ENCODE measurements at regions not wholly inside any gene's neighbourhood (a gene's known extent, or its start where the extent isn't known, plus 50 kb on each side); places are given as distances from the start of the nearest gene placed in this dataset.

GRCh38 chr9:28197653-28198052 lies 624.4 kb upstream of the C9orf72 start:
- H3K4me3 ChIP-seq (ENCODE audit: insufficient read depth in 1 of 2, low read depth in 1 of 2, low read length in 2 of 2): no peak overlapping the region
- no peak overlapping the region for H3K27ac ChIP-seq (ENCODE audit: low read length, poor library complexity, severe bottlenecking)
- no peak overlapping the region for H2AK5ac ChIP-seq (ENCODE audit: low read length, severe bottlenecking)
- no peaks in the 10 kb centered on the region for H3K4me1 ChIP-seq (ENCODE audit: control insufficient read depth, insufficient read depth, low read depth, low read length)
- no peak overlapping the region for H2BK15ac ChIP-seq (ENCODE audit: low read depth, poor library complexity, severe bottlenecking)
- H3K4me2 ChIP-seq (ENCODE audit: low read length, poor library complexity, severe bottlenecking): no peak overlapping the region
- H3K4ac ChIP-seq (ENCODE audit: low read depth in 1 of 2, low read length in 2 of 2): no peak overlapping the region
- no peak overlapping the region for H4K91ac ChIP-seq (ENCODE audit: low read length)
- no peak overlapping the region for H3K14ac ChIP-seq (ENCODE audit: low read length in 2 of 2)
- no peak overlapping the region for H2BK120ac ChIP-seq (ENCODE audit: low read depth, low read length)
- no peak overlapping the region for H4K8ac ChIP-seq (ENCODE audit: low read length)
- no peak overlapping the region for H3K9ac ChIP-seq (ENCODE audit: low read length)
- no peak overlapping the region for H2BK5ac ChIP-seq (ENCODE audit: low read depth, low read length, poor library complexity, severe bottlenecking)
- H3K36me3 ChIP-seq (ENCODE audit: control insufficient read depth in 1 of 2, insufficient read depth in 2 of 2, low read depth in 1 of 2, low read length in 2 of 2): no peaks in the 10 kb centered on the region
- H2BK12ac ChIP-seq (ENCODE audit: low read length in 2 of 2): no peak overlapping the region
- no peak overlapping the region for H2AFZ ChIP-seq (ENCODE audit: low read depth, low read length)
- DNase-seq: no peak
- H3K9me3 ChIP-seq (ENCODE audit: control insufficient read depth, low read length): no peaks in the 10 kb centered on the region
- H3K18ac ChIP-seq (ENCODE audit: low read depth in 1 of 2, low read length in 2 of 2): no peak overlapping the region
- no peak overlapping the region for H3K23ac ChIP-seq (ENCODE audit: low read length in 2 of 2)
- H3K79me1 ChIP-seq (replicated peaks; ENCODE audit: low read length, poor library complexity, severe bottlenecking): no peaks in the 10 kb centered on the region
- no peaks in the 10 kb centered on the region for H3K27me3 ChIP-seq (ENCODE audit: control insufficient read depth in 1 of 2, insufficient read depth in 1 of 2, low read length in 2 of 2)

- H3K18ac ChIP-seq (ENCODE audit: low read depth in 1 of 2, low read length in 2 of 2): no peak overlapping the region
- no peaks in the 10 kb centered on the region for H3K27me3 ChIP-seq (ENCODE audit: control insufficient read depth in 1 of 2, insufficient read depth in 1 of 2, low read length in 2 of 2)
- H4K8ac ChIP-seq (ENCODE audit: low read length): no peak overlapping the region
- no peak overlapping the region for H3K4ac ChIP-seq (ENCODE audit: low read depth in 1 of 2, low read length in 2 of 2)
- no peak overlapping the region for H3K4me3 ChIP-seq (ENCODE audit: insufficient read depth in 1 of 2, low read depth in 1 of 2, low read length in 2 of 2)
- no peak overlapping the region for H2AFZ ChIP-seq (ENCODE audit: low read depth, low read length)
- H2BK120ac ChIP-seq (ENCODE audit: low read depth, low read length): no peak overlapping the region
- no peak overlapping the region for H3K14ac ChIP-seq (ENCODE audit: low read length in 2 of 2)
- H3K36me3 ChIP-seq (ENCODE audit: control insufficient read depth in 1 of 2, insufficient read depth in 2 of 2, low read depth in 1 of 2, low read length in 2 of 2): no peaks in the 10 kb centered on the region
- H2BK15ac ChIP-seq (ENCODE audit: low read depth, poor library complexity, severe bottlenecking): no peak overlapping the region
- no peak overlapping the region for H2AK5ac ChIP-seq (ENCODE audit: low read length, severe bottlenecking)
- H3K23ac ChIP-seq (ENCODE audit: low read length in 2 of 2): no peak overlapping the region
- WGBS: no CpG with 5 or more reads among the region's 1 CpG
- no peak overlapping the region for H2BK5ac ChIP-seq (ENCODE audit: low read depth, low read length, poor library complexity, severe bottlenecking)
- no peaks in the 10 kb centered on the region for H3K4me1 ChIP-seq (ENCODE audit: control insufficient read depth, insufficient read depth, low read depth, low read length)
- no peak for DNase-seq
- no peak overlapping the region for H3K27ac ChIP-seq (ENCODE audit: low read length, poor library complexity, severe bottlenecking)
- H3K9me3 ChIP-seq (ENCODE audit: control insufficient read depth, low read length): no peaks in the 10 kb centered on the region
- no peak overlapping the region for H3K4me2 ChIP-seq (ENCODE audit: low read length, poor library complexity, severe bottlenecking)
- H2BK12ac ChIP-seq (ENCODE audit: low read length in 2 of 2): no peak overlapping the region
- H3K9ac ChIP-seq (ENCODE audit: low read length): no peak overlapping the region
- no peak overlapping the region for H4K91ac ChIP-seq (ENCODE audit: low read length)
- no peaks in the 10 kb centered on the region for H3K79me1 ChIP-seq (replicated peaks; ENCODE audit: low read length, poor library complexity, severe bottlenecking)
Observed at GRCh38 chr9:28203036-28203435, 629.8 kb upstream of the C9orf72 start.

GRCh38 chr9:28206280-28206679 lies 633.0 kb upstream of the C9orf72 start:
- no peak overlapping the region for H3K4ac ChIP-seq (ENCODE audit: low read depth in 1 of 2, low read length in 2 of 2)
- H3K27ac ChIP-seq (ENCODE audit: low read length, poor library complexity, severe bottlenecking): no peak overlapping the region
- H3K36me3 ChIP-seq (ENCODE audit: control insufficient read depth in 1 of 2, insufficient read depth in 2 of 2, low read depth in 1 of 2, low read length in 2 of 2): no peaks in the 10 kb centered on the region
- no peak overlapping the region for H3K9ac ChIP-seq (ENCODE audit: low read length)
- H3K4me3 ChIP-seq (ENCODE audit: insufficient read depth in 1 of 2, low read depth in 1 of 2, low read length in 2 of 2): no peak overlapping the region
- no peak overlapping the region for H2AFZ ChIP-seq (ENCODE audit: low read depth, low read length)
- no peak for DNase-seq
- no peak overlapping the region for H3K23ac ChIP-seq (ENCODE audit: low read length in 2 of 2)
- no peaks in the 10 kb centered on the region for H3K4me1 ChIP-seq (ENCODE audit: control insufficient read depth, insufficient read depth, low read depth, low read length)
- no peak overlapping the region for H2AK5ac ChIP-seq (ENCODE audit: low read length, severe bottlenecking)
- no peaks in the 10 kb centered on the region for H3K79me1 ChIP-seq (replicated peaks; ENCODE audit: low read length, poor library complexity, severe bottlenecking)
- H3K27me3 ChIP-seq (ENCODE audit: control insufficient read depth in 1 of 2, insufficient read depth in 1 of 2, low read length in 2 of 2): no peaks in the 10 kb centered on the region
- no peak overlapping the region for H3K18ac ChIP-seq (ENCODE audit: low read depth in 1 of 2, low read length in 2 of 2)
- no peak overlapping the region for H4K91ac ChIP-seq (ENCODE audit: low read length)
- no peak overlapping the region for H2BK15ac ChIP-seq (ENCODE audit: low read depth, poor library complexity, severe bottlenecking)
- H2BK120ac ChIP-seq (ENCODE audit: low read depth, low read length): no peak overlapping the region
- H2BK5ac ChIP-seq (ENCODE audit: low read depth, low read length, poor library complexity, severe bottlenecking): no peak overlapping the region
- H2BK12ac ChIP-seq (ENCODE audit: low read length in 2 of 2): no peak overlapping the region
- H4K8ac ChIP-seq (ENCODE audit: low read length): no peak overlapping the region
- H3K9me3 ChIP-seq (ENCODE audit: control insufficient read depth, low read length): no peaks in the 10 kb centered on the region
- H3K4me2 ChIP-seq (ENCODE audit: low read length, poor library complexity, severe bottlenecking): no peak overlapping the region
- no peak overlapping the region for H3K14ac ChIP-seq (ENCODE audit: low read length in 2 of 2)

GRCh38 chr9:28207657-28208056 lies 634.4 kb upstream of the C9orf72 start:
- Histone ChIP-seq H2AFZ (ENCODE audit: low read depth, low read length) (no peak overlapping the region), H3K36me3 (ENCODE audit: control insufficient read depth in 1 of 2, insufficient read depth in 2 of 2, low read depth in 1 of 2, low read length in 2 of 2) (no peaks in the 10 kb centered on the region), H2BK12ac (ENCODE audit: low read length in 2 of 2) (no peak overlapping the region), H3K9ac (ENCODE audit: low read length) (no peak overlapping the region), H3K27me3 (ENCODE audit: control insufficient read depth in 1 of 2, insufficient read depth in 1 of 2, low read length in 2 of 2) (no peaks in the 10 kb centered on the region), H3K4me3 (ENCODE audit: insufficient read depth in 1 of 2, low read depth in 1 of 2, low read length in 2 of 2) (no peak overlapping the region), H2BK15ac (ENCODE audit: low read depth, poor library complexity, severe bottlenecking) (no peak overlapping the region), H3K4me1 (ENCODE audit: control insufficient read depth, insufficient read depth, low read depth, low read length) (no peaks in the 10 kb centered on the region), H3K79me1 (replicated peaks; ENCODE audit: low read length, poor library complexity, severe bottlenecking) (no peaks in the 10 kb centered on the region), H2AK5ac (ENCODE audit: low read length, severe bottlenecking) (no peak overlapping the region), H3K27ac (ENCODE audit: low read length, poor library complexity, severe bottlenecking) (no peak overlapping the region), H3K4ac (ENCODE audit: low read depth in 1 of 2, low read length in 2 of 2) (no peak overlapping the region), H3K9me3 (ENCODE audit: control insufficient read depth, low read length) (no peaks in the 10 kb centered on the region), H4K91ac (ENCODE audit: low read length) (no peak overlapping the region), H3K18ac (ENCODE audit: low read depth in 1 of 2, low read length in 2 of 2) (no peak overlapping the region), H4K8ac (ENCODE audit: low read length) (no peak overlapping the region), H2BK5ac (ENCODE audit: low read depth, low read length, poor library complexity, severe bottlenecking) (no peak overlapping the region), H2BK120ac (ENCODE audit: low read depth, low read length) (no peak overlapping the region), H3K23ac (ENCODE audit: low read length in 2 of 2) (no peak overlapping the region), H3K14ac (ENCODE audit: low read length in 2 of 2) (no peak overlapping the region), H3K4me2 (ENCODE audit: low read length, poor library complexity, severe bottlenecking) (no peak overlapping the region)
- no peak for DNase-seq
- no CpG with 5 or more reads among the region's 1 CpG for WGBS
